Endothelial cell of hepatic sinusoid (primary cell): ENCODE measurements at regions not wholly inside any gene's neighbourhood (a gene's known extent, or its start where the extent isn't known, plus 50 kb on each side); places are given as distances from the start of the nearest gene placed in this dataset.
"Not testable (repeated sequence)": the region's sequence is repeated elsewhere in the genome, so short reads cannot be mapped to it uniquely, and the experiment has no call there.

Experiments
- in situ Hi-C: cut with HindIII; loops from 2 replicates; pipeline ENCODE4 v1.10.0; 2017; ENCODE audit warnings: low sequenced_read_pairs

DNA sequence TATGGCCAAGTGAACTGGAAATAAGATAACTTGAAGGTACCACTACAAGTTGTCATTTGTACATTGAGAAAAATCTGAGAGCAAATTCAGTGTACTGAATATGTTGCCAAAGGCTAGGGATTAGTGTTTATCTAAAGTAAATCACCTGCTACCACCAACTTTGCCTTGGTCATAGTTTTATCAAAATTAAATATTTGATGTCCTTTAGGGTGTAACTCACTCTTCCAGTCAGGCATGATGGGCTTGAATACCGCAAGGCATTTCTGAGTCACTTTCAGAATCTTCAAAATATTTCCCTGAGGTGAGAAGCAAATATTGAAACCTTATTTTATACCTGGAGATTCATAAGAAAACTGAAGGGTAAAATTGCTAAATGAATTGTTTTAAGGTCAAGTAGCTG is 1338.6 kb upstream of the ACO1 start:
- in situ Hi-C loops, result no loop called here

DNA sequence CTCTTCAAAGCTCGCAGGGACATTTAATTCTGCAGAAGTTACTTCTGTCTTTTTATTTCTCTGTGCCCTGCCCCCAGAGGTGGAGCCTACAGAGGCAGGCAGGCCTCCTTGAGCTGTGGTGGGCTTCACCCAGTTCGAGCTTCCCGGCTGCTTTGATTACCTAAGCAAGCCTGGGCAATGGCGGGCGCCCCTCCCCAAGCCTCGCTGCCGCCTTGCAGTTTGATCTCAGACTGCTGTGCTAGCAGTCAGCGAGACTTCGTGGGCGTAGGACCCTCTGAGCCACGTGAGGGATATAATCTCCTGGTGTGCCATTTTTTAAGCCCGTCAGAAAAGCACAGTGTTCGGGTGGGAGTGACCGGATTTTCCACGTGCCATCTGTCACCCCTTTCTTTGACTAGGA is 1322.9 kb upstream of the ACO1 start:
- in situ Hi-C loops, result not testable (repeated sequence)

DNA sequence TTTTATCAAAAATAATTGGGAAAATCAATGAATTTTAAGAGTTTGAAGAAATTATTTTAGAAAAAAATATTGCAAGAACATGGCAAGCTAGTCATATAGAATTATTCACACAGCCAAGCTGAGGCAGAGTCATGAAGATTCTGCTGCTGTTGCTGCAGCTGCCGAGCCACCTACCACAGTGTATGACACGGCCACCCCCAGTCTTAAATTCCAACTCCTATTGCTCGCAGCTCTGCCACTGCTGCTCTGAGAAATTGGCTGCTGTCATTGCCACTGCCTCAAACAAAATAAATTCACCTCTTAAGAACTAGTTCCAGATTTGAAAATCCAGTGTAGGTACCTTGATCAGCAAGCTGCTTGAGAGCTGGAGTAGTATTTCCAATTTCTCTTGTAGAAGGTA is 1318.8 kb upstream of the ACO1 start:
- in situ Hi-C loops, result no loop called here

- in situ Hi-C loops, result no loop called here
These were observed 1317.0 kb upstream of the ACO1 start for GRCh38 chr9:31067418-31067817.

DNA sequence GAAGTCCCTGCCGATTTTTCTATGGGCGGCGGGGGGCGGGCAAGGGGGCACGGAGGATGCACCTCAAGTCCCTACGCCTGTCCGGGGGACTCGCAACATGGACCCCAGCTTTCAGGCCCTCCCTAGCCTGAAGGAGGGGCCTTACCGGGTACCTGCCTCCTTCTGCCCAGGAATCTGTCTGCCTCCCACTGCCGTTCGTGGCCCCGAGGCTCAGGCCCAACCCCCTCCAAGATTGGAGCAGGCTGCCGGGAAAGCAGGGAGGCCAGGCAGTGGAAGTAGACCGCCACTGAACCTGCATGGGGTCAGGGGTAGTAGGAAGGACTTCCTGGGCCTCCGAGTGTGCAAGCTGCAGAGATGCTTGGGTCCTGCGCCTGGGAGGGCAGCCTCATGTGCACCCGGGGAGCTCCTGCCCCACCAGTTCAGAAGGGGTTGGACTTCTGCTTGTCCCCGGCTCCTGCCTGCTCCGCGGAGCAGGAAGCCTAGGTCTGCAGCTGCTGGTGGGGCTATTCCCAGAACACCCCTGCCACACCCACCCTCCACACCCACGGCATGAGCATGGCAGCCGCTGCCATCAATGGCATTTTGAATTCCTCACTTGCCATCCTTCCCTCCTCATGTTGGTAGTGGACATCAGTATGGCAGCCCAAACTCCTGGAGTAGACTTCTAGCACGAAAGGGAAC is 1312.7 kb upstream of the ACO1 start:
- in situ Hi-C loops, result no loop called here

DNA sequence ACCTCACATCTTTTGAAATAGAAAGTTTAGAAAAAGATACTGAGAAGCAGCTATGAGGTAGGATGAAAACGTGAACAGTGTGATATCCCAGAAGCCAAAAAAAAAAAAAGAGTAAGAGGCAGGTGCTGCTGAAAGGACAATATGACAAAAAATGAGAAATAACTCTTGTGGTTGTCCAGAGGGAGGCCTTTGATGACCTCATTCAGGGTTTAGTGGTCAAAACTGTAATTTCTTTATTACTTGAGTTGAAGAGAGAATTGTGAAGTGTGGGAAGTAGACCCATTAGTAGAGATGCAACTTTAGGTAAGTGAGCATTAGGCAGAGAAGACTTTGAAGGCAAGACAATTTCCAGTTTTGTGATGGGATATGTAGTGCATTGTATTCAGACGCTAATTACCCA is 1306.3 kb upstream of the ACO1 start:
- in situ Hi-C loops, result no loop called here

GRCh38 chr9:31084350-31084749 is 1300.1 kb upstream of the ACO1 start:
- in situ Hi-C loops, result no loop called here

DNA sequence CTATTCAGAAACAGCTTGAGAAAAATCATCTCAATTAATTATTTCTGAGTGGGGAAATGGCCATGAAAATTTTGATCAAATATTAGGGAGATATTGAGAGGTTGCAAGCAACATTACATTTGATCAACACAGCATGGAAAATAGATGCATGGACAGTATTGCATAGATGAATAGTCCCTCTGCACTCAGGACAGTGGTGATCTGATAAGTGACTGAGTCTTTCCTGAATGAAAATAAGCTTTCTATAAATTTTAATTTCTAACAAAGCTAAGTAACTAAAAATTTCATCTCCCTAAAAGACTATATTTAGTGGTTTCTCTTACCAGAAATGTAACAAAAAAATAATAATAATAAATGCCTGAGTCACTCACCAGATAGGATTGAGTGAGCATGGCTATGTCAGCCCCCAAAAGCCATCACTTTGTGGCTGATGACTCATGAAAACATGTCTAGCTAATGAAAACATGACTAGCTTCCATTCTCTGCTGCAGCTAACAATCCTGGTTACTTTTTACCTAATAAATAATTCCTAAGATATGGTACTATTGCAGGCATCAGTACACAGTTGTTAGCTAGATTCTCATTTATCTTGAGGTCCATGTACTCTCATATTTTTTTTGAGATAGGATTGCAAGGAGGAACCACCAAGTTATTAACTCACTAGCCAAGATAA is 1294.8 kb upstream of the ACO1 start:
- in situ Hi-C loops, result no loop called here

DNA sequence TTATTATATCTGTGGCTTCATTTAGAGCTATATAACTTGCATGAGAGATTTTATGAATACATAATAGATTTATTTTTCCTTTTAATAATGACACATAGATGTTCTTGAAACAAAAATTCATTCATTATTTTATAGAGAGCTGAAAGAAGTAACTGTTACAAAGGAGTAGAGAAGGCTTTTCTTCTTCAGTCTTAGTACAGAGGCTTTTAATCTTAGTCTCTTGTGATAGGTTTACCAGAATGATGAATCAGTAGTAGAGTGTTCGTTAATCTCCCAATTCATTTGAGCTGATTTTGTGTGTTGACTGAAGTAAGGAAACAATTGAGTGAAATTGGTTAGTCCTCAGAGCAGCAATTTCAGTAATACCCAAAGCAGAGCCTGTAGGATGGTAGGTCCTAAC is 1284.1 kb upstream of the ACO1 start:
- in situ Hi-C loops, result no loop called here

- in situ Hi-C loops, result no loop called here
These were observed 1280.6 kb upstream of the ACO1 start for GRCh38 chr9:31103836-31104235.

DNA sequence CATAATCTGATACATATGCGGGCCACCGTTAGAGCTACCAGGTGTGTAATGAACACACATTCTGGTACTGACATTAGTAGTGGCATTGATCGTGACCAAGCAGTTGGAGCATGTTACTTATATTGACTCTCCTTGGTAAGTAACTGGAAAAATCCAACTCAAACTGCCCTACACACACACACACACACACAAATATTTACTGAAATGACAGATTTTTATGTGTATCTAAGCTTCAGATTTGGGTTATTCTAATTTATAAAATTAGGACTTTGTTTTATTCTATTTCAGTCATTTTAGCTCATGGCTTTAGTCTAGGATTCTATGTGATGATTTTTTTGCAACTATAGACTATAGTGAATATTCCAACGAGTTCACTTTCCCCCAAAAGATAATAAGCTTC is 1280.2 kb upstream of the ACO1 start:
- in situ Hi-C loops, result no loop called here

- in situ Hi-C loops, result no loop called here
These were observed 1272.0 kb upstream of the ACO1 start for GRCh38 chr9:31112491-31112890.

DNA sequence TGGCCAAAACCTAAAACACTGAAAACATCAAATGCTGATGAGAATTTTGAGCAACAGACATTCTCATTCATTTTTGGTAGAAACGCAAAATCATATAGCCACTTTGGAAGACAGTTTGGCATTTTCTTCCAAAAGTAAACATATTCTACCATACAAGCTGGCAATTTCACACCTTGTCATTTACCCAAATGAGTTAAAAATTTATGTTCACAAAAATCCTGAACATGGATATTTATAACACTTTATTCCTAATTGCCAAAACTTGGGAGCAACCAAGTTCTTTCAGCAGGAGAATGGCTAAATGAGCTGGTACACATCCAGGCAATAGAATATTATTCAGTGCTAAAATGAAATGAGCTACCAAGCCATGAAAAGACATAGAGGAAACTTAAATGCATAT is 1270.1 kb upstream of the ACO1 start:
- in situ Hi-C loops, result no loop called here

DNA sequence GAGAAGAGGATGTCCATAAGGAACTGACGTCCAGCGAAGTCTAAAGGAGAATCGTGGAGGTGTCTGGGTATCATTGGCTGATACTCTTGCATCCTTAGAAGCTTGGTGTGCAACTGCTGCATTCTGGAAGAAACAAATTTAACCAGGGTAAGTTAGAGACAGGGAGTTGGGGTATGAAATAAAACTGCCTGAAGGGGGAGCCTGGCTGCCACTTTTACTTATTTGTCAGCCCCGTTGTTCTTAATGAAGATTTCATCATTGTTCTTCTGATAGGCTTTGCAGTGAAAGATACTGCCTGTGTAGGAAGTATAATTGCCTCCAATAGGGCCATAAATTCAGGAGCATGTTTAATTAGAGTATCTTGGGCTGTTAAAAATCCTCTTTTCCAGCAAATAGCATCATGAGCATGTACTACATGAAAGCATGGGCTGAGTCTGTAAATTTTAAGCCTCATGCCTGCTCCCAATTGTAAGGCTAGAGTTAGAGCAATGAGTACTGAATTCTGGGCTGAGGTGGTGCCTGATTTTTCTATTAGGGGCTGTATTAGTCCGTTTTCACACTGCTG is 1264.5 kb upstream of the ACO1 start:
- in situ Hi-C loops, result no loop called here

DNA sequence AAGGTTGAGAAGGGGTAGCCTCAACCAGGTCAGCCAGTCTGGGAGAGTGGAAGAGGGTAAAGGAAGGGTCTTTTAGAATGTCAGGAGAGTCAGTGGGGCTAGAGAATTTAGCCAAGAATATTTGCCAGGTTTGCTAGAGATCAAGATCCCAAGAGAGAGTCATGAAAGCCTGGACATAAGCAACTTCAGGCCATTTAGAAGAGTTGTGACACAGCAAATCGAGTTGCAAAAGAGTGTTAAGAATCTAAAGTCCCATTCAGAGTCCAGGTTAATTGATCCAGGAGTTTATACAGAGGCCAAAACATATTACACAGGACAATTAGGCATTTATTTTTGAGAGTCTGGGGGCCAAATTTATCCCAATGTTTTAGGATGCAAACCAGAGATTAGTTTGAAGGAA is 1260.1 kb upstream of the ACO1 start:
- in situ Hi-C loops, result no loop called here

GRCh38 chr9:31135567-31135966 is 1248.9 kb upstream of the ACO1 start:
- in situ Hi-C loops, result no loop called here

- in situ Hi-C loops, result no loop called here
These were observed 1247.9 kb upstream of the ACO1 start for GRCh38 chr9:31136524-31136923.

DNA sequence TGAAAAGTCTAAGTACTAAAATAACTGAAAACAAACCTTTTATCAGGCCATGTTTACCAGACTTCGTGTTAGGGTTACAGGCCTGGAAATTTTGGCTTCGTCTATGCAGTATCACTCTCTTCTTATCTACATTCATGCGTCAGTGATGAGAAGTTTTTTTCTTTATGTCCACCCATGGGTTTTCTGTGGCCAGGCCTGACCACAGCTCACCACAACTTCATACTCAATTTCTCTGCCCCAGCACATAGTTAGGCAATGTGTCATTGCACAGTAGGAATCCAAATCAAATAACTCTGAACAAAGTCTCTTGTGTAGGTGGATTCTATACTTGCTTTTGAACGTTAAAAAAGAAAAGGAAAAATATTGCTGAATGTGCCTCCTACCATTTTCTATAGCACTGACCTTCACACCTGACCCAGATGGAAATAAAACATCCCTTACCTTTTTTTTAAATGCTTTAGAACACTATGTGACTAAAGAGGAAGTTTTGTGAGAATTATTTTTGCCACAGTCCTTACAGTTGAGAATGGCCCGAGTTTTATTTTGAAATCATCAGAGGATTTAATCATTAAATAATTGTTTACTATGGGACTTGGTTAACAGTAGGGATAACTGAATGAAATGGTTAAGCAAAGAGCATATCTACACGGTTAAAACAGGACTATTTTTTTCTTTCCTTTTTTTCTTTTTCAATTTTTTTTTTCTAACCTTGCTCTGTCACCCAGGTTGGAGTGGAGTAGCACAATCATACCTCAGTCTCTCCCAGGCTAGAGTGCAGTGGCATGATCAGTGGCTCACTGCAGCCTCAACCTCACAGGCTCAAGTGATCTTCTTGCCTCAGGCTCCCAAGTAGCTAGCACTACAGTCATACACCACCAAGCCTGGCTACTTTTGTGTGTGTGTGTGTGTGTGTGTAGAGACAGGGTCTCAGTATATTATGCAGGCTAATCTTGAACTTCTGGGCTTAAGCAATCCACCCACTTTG is 1247.0 kb upstream of the ACO1 start:
- in situ Hi-C loops, result no loop called here

DNA sequence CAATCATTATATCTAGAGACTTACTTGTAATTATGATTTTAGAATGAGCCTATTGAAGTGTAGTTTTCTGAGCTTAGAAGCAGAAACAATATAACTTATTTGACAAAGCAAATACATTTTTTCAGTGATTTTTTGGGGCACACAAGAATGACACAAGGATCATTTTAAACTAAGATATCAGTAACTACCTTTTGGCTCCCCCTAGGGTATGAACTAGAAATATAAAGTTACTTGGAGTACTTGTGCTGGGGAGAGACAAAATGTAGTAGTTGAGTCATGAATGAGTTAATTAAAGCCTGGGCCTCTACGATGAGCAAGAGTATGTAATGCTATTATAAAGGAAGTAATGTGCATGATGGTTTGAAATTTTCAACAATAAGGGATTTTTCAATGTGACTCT is 1244.1 kb upstream of the ACO1 start:
- in situ Hi-C loops, result no loop called here

- in situ Hi-C loops, result no loop called here
These were observed 1242.0 kb upstream of the ACO1 start for GRCh38 chr9:31142456-31142855.

DNA sequence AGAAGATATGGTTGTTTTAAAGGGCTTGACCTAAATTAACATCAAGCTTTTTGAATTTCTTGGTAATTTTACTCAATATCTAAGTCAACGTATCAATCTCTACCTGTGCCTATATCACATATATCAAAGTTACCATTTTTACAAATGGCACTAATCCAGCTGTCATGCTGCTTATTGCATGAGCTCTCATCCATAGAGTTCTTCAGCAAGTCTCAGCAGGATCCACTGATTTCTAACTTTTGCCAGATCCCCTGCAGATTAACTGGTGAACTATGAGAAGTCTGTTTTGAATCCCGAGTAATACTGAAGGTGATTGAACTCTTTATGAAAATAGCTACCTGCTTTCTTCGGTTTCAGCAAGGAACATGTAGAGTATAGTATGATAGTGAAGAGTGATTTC is 1239.8 kb upstream of the ACO1 start:
- in situ Hi-C loops, result no loop called here
